HUDEP-2 (cell line): ENCODE measurements at regions not wholly inside any gene's neighbourhood (a gene's known extent, or its start where the extent isn't known, plus 50 kb on each side); places are given as distances from the start of the nearest gene placed in this dataset.
A peak's percentile ranks its signal among the peaks of the same experiment; 100 is the strongest.

Experiments
- DNase-seq, 76 experiments: peaks; one replicate each; lab custom pipeline; 2025; ENCODE audit not compliant: unreplicated experiment in 76 of 76; lab: John Stamatoyannopoulos, UW

- DNase-seq, result no peak
Measured at GRCh38 chr5:34500236-34500847, 155.8 kb upstream of the RAI14 start.

- DNase-seq, result no peak
Measured at GRCh38 chr5:34501016-34501415, 155.1 kb upstream of the RAI14 start.

- DNase-seq, result no peak
Measured at GRCh38 chr5:34501840-34502239, 154.3 kb upstream of the RAI14 start.

- DNase-seq, result no peak
Measured at GRCh38 chr5:34502581-34502980, 153.5 kb upstream of the RAI14 start.

- DNase-seq, result no peak
Measured at GRCh38 chr5:34503379-34504253, 152.5 kb upstream of the RAI14 start.

- no peak for DNase-seq
Measured at GRCh38 chr5:34504967-34505366, 151.2 kb upstream of the RAI14 start.

- no peak for DNase-seq
Measured at GRCh38 chr5:34505731-34506130, 150.4 kb upstream of the RAI14 start.

- no peak for DNase-seq
Measured at GRCh38 chr5:34507933-34508332, 148.2 kb upstream of the RAI14 start.

GRCh38 chr5:34509392-34509791 is 146.7 kb upstream of the RAI14 start:
- no peak for DNase-seq

GRCh38 chr5:34510002-34510401 is 146.1 kb upstream of the RAI14 start:
- DNase-seq, result no peak

GRCh38 chr5:34511063-34511462 is 145.1 kb upstream of the RAI14 start:
- DNase-seq, result no peak

GRCh38 chr5:34511481-34511880 is 144.6 kb upstream of the RAI14 start:
- DNase-seq, result no peak

- DNase-seq, result no peak
Measured at GRCh38 chr5:34511915-34512314, 144.2 kb upstream of the RAI14 start.

- no peak for DNase-seq
Measured at GRCh38 chr5:34516166-34516565, 140.0 kb upstream of the RAI14 start.

GRCh38 chr5:34516686-34517085 is 139.4 kb upstream of the RAI14 start:
- no peak for DNase-seq

GRCh38 chr5:34517249-34517648 is 138.9 kb upstream of the RAI14 start:
- no peak for DNase-seq

GRCh38 chr5:34519489-34520220 is 136.5 kb upstream of the RAI14 start:
- no peak for DNase-seq

GRCh38 chr5:34521628-34522290 is 134.4 kb upstream of the RAI14 start:
- DNase-seq, result no peak

GRCh38 chr5:34522599-34523386 is 133.3 kb upstream of the RAI14 start:
- DNase-seq, result peak in 54 of 76 experiments; percentile 1 to 61 (median 19)

- DNase-seq, result no peak
Measured at GRCh38 chr5:34523387-34523726, 132.8 kb upstream of the RAI14 start.
